ENCODE measurements at regions not wholly inside any gene's neighbourhood (a gene's known extent, or its start where the extent isn't known, plus 50 kb on each side); places are given as distances from the start of the nearest gene placed in this dataset.

DNA sequence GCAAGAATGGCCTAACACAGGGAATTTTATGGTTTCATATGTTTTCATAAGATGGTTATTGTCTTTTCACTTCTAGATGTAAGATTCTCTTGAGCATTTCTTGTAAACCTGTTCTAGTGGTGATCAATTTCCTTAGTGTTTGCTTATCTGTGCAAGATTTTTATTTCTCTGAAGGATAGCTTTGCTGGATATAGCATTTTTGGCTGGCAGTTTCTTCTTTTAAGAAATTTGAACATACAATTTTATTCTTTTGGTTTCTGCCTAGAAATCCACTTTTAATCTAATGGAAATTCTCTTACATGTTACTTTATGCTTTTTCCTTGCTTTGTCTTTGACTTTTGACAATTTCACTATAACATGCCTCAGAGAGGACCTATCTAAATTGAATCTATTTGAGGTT lies 276.5 kb upstream of the SFRP2 start:
- no peak overlapping the region for H3K27ac ChIP-seq (ENCODE audit: low read depth, low read length)
- H3K9ac ChIP-seq (ENCODE audit: low read depth in 1 of 2, low read length in 2 of 2): no peak overlapping the region
- peaks cover 10 to 23% of the 10 kb centered on the region in 2 donors for H3K9me3 ChIP-seq (ENCODE audit: control insufficient read depth in 1 of 2, low read length in 2 of 2)
- no peak overlapping the region for H3K4me3 ChIP-seq (ENCODE audit: low read depth in 1 of 2, low read length in 2 of 2)
- no peaks in the 10 kb centered on the region for H3K4me1 ChIP-seq (ENCODE audit: control insufficient read depth in 1 of 2, insufficient read depth in 2 of 2, low read length in 2 of 2)
- H3K36me3 ChIP-seq (ENCODE audit: control insufficient read depth in 1 of 2, insufficient read depth in 2 of 2, low read length in 2 of 2): no peaks in the 10 kb centered on the region
- no peaks in the 10 kb centered on the region for H3K27me3 ChIP-seq (ENCODE audit: control insufficient read depth in 1 of 2, insufficient read depth in 2 of 2, low read length in 2 of 2)

DNA sequence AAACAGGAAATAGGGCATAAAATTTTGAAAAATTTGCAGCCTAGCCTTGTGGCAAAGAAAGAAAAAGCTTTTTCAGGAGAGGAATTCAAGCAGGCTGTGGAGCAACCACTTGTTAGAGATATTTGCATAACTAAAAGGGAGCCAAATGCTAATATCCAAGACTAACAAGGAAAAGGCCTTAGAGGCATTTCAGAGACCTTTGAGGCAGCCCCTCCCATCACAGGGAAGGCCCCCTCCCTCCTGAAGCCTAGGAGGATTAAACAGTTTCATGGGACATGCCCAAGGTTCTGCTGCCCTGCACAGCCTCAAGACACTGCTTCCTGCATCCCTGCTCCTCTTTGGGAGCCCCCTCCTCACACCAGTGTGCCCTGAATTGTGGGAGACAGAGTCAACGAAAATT lies 275.4 kb upstream of the SFRP2 start:
- H3K4me1 ChIP-seq (ENCODE audit: control insufficient read depth in 1 of 2, insufficient read depth in 2 of 2, low read length in 2 of 2): no peaks in the 10 kb centered on the region
- no peak overlapping the region for H3K4me3 ChIP-seq (ENCODE audit: low read depth in 1 of 2, low read length in 2 of 2)
- peaks cover 14 to 23% of the 10 kb centered on the region in 2 donors for H3K9me3 ChIP-seq (ENCODE audit: control insufficient read depth in 1 of 2, low read length in 2 of 2)
- no peaks in the 10 kb centered on the region for H3K36me3 ChIP-seq (ENCODE audit: control insufficient read depth in 1 of 2, insufficient read depth in 2 of 2, low read length in 2 of 2)
- no peak overlapping the region for H3K27ac ChIP-seq (ENCODE audit: low read depth, low read length)
- no peaks in the 10 kb centered on the region for H3K27me3 ChIP-seq (ENCODE audit: control insufficient read depth in 1 of 2, insufficient read depth in 2 of 2, low read length in 2 of 2)
- no peak overlapping the region for H3K9ac ChIP-seq (ENCODE audit: low read depth in 1 of 2, low read length in 2 of 2)

- H3K9ac ChIP-seq (ENCODE audit: low read depth in 1 of 2, low read length in 2 of 2): no peak overlapping the region
- H3K27me3 ChIP-seq (ENCODE audit: control insufficient read depth in 1 of 2, insufficient read depth in 2 of 2, low read length in 2 of 2): no peaks in the 10 kb centered on the region
- peaks cover 2 to 5% of the 10 kb centered on the region in 2 donors for H3K9me3 ChIP-seq (ENCODE audit: control insufficient read depth in 1 of 2, low read length in 2 of 2)
- no peaks in the 10 kb centered on the region for H3K4me1 ChIP-seq (ENCODE audit: control insufficient read depth in 1 of 2, insufficient read depth in 2 of 2, low read length in 2 of 2)
- no peaks in the 10 kb centered on the region for H3K36me3 ChIP-seq (ENCODE audit: control insufficient read depth in 1 of 2, insufficient read depth in 2 of 2, low read length in 2 of 2)
- no peak overlapping the region for H3K4me3 ChIP-seq (ENCODE audit: low read depth in 1 of 2, low read length in 2 of 2)
- no peak overlapping the region for H3K27ac ChIP-seq (ENCODE audit: low read depth, low read length)
Observed at GRCh38 chr4:154049457-154050181, 260.7 kb upstream of the SFRP2 start.

GRCh38 chr4:154047733-154048132 lies 258.9 kb upstream of the SFRP2 start:
- no peaks in the 10 kb centered on the region for H3K9me3 ChIP-seq (ENCODE audit: control insufficient read depth in 1 of 2, low read length in 2 of 2)

GRCh38 chr4:154044742-154045485 lies 256.0 kb upstream of the SFRP2 start:
- Histone ChIP-seq H3K9me3 (ENCODE audit: control insufficient read depth in 1 of 2, low read length in 2 of 2) (no peaks in the 10 kb centered on the region), H3K27ac (ENCODE audit: low read depth, low read length) (no peak overlapping the region), H3K36me3 (ENCODE audit: control insufficient read depth in 1 of 2, insufficient read depth in 2 of 2, low read length in 2 of 2) (no peaks in the 10 kb centered on the region), H3K4me1 (ENCODE audit: control insufficient read depth in 1 of 2, insufficient read depth in 2 of 2, low read length in 2 of 2) (no peaks in the 10 kb centered on the region), H3K9ac (ENCODE audit: low read depth in 1 of 2, low read length in 2 of 2) (no peak overlapping the region), H3K27me3 (ENCODE audit: control insufficient read depth in 1 of 2, insufficient read depth in 2 of 2, low read length in 2 of 2) (no peaks in the 10 kb centered on the region), H3K4me3 (ENCODE audit: low read depth in 1 of 2, low read length in 2 of 2) (no peak overlapping the region)

More at GRCh38 chr4:154047733-154048132, 258.9 kb upstream of the SFRP2 start:
- no peak overlapping the region for H3K27ac ChIP-seq (ENCODE audit: low read depth, low read length)
- H3K4me3 ChIP-seq (ENCODE audit: low read depth in 1 of 2, low read length in 2 of 2): no peak overlapping the region
- H3K4me1 ChIP-seq (ENCODE audit: control insufficient read depth in 1 of 2, insufficient read depth in 2 of 2, low read length in 2 of 2): no peaks in the 10 kb centered on the region
- no peaks in the 10 kb centered on the region for H3K36me3 ChIP-seq (ENCODE audit: control insufficient read depth in 1 of 2, insufficient read depth in 2 of 2, low read length in 2 of 2)
- H3K27me3 ChIP-seq (ENCODE audit: control insufficient read depth in 1 of 2, insufficient read depth in 2 of 2, low read length in 2 of 2): no peaks in the 10 kb centered on the region
- no peak overlapping the region for H3K9ac ChIP-seq (ENCODE audit: low read depth in 1 of 2, low read length in 2 of 2)

DNA sequence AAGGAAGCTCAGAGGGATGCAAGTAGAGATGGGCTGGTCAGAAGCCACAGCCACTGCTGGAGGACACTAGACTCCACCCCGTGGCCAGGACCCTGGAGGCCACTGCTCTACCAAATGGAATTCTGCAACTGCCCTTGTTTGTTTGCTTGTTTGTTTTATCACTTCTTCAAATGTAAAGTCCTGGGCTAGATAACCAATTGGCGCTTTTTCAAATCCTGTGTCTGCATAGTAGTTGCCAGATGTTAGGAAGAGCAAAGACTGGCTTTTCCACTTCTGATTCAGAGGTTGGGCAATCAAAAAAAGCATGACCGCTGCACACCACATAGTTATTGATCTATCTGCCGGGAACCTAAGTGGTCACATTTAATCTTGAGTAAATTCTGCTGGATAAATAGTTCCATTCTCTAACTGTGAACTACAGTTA lies 255.2 kb upstream of the SFRP2 start:
- no peak overlapping the region for H3K27ac ChIP-seq (ENCODE audit: low read depth, low read length)
- no peak overlapping the region for H3K4me3 ChIP-seq (ENCODE audit: low read depth in 1 of 2, low read length in 2 of 2)
- H3K36me3 ChIP-seq (ENCODE audit: control insufficient read depth in 1 of 2, insufficient read depth in 2 of 2, low read length in 2 of 2): no peaks in the 10 kb centered on the region
- no peak overlapping the region for H3K9ac ChIP-seq (ENCODE audit: low read depth in 1 of 2, low read length in 2 of 2)
- no peaks in the 10 kb centered on the region for H3K9me3 ChIP-seq (ENCODE audit: control insufficient read depth in 1 of 2, low read length in 2 of 2)
- no peaks in the 10 kb centered on the region for H3K4me1 ChIP-seq (ENCODE audit: control insufficient read depth in 1 of 2, insufficient read depth in 2 of 2, low read length in 2 of 2)
- H3K27me3 ChIP-seq (ENCODE audit: control insufficient read depth in 1 of 2, insufficient read depth in 2 of 2, low read length in 2 of 2): no peaks in the 10 kb centered on the region

DNA sequence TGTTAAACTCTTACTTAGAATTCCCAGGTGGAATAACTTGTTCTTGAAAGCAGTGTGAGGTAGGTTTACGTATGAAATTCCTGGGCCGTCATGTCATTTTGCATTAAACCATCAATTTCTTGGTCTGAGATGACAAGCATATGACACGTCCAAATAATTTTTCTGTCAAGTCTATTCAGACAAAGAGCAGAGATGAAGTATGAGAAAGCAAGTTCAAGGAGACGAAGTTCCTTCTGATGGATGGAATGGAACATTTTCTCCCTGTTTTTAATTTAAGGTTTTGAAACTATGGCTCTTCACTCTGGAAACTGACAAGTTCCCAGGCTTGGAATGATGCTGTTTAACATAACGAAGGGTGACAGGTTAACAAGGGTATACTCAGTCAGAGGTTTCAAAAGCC lies 252.8 kb upstream of the SFRP2 start:
- Histone ChIP-seq H3K4me1 (ENCODE audit: control insufficient read depth in 1 of 2, insufficient read depth in 2 of 2, low read length in 2 of 2) (no peaks in the 10 kb centered on the region), H3K4me3 (ENCODE audit: low read depth in 1 of 2, low read length in 2 of 2) (no peak overlapping the region), H3K27ac (ENCODE audit: low read depth, low read length) (no peak overlapping the region)

GRCh38 chr4:154039435-154040343 lies 250.8 kb upstream of the SFRP2 start:
- no peak overlapping the region for H3K4me3 ChIP-seq (ENCODE audit: low read depth in 1 of 2, low read length in 2 of 2)
- no peaks in the 10 kb centered on the region for H3K9me3 ChIP-seq (ENCODE audit: control insufficient read depth in 1 of 2, low read length in 2 of 2)
- H3K9ac ChIP-seq (ENCODE audit: low read depth in 1 of 2, low read length in 2 of 2): no peak overlapping the region
- no peaks in the 10 kb centered on the region for H3K27me3 ChIP-seq (ENCODE audit: control insufficient read depth in 1 of 2, insufficient read depth in 2 of 2, low read length in 2 of 2)
- no peaks in the 10 kb centered on the region for H3K36me3 ChIP-seq (ENCODE audit: control insufficient read depth in 1 of 2, insufficient read depth in 2 of 2, low read length in 2 of 2)
- no peaks in the 10 kb centered on the region for H3K4me1 ChIP-seq (ENCODE audit: control insufficient read depth in 1 of 2, insufficient read depth in 2 of 2, low read length in 2 of 2)
- H3K27ac ChIP-seq (ENCODE audit: low read depth, low read length): no peak overlapping the region

More for the DNA sequence above, 252.8 kb upstream of the SFRP2 start:
- Histone ChIP-seq H3K9me3 (ENCODE audit: control insufficient read depth in 1 of 2, low read length in 2 of 2) (no peaks in the 10 kb centered on the region), H3K9ac (ENCODE audit: low read depth in 1 of 2, low read length in 2 of 2) (no peak overlapping the region), H3K36me3 (ENCODE audit: control insufficient read depth in 1 of 2, insufficient read depth in 2 of 2, low read length in 2 of 2) (no peaks in the 10 kb centered on the region), H3K27me3 (ENCODE audit: control insufficient read depth in 1 of 2, insufficient read depth in 2 of 2, low read length in 2 of 2) (no peaks in the 10 kb centered on the region)

DNA sequence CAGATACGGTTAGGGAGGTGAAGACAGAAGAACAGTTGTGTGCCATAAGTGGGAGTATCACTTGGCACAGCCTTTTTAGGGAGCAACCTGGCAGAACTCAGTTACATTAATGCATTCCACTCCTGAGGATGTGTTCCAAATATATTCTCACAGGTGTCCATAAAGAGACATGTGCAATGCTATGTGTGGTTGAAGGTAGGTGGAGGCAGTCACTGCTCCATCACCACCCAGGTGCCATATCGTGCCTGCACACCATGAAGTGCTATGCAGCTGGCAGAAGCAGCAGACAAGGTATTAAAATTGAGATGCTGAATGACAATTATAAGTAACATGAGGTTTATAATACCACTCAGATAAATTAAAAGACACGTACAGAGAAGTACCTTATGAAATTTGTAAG lies 248.0 kb upstream of the SFRP2 start:
- Histone ChIP-seq H3K9ac (ENCODE audit: low read depth in 1 of 2, low read length in 2 of 2) (no peak overlapping the region), H3K36me3 (ENCODE audit: control insufficient read depth in 1 of 2, insufficient read depth in 2 of 2, low read length in 2 of 2) (no peaks in the 10 kb centered on the region), H3K27ac (ENCODE audit: low read depth, low read length) (no peak overlapping the region), H3K4me3 (ENCODE audit: low read depth in 1 of 2, low read length in 2 of 2) (no peak overlapping the region), H3K27me3 (ENCODE audit: control insufficient read depth in 1 of 2, insufficient read depth in 2 of 2, low read length in 2 of 2) (no peaks in the 10 kb centered on the region), H3K4me1 (ENCODE audit: control insufficient read depth in 1 of 2, insufficient read depth in 2 of 2, low read length in 2 of 2) (no peaks in the 10 kb centered on the region), H3K9me3 (ENCODE audit: control insufficient read depth in 1 of 2, low read length in 2 of 2) (no peaks in the 10 kb centered on the region)

GRCh38 chr4:154035341-154035740 lies 246.5 kb upstream of the SFRP2 start:
- Histone ChIP-seq H3K27me3 (ENCODE audit: control insufficient read depth in 1 of 2, insufficient read depth in 2 of 2, low read length in 2 of 2) (no peaks in the 10 kb centered on the region), H3K9me3 (ENCODE audit: control insufficient read depth in 1 of 2, low read length in 2 of 2) (no peaks in the 10 kb centered on the region), H3K36me3 (ENCODE audit: control insufficient read depth in 1 of 2, insufficient read depth in 2 of 2, low read length in 2 of 2) (no peaks in the 10 kb centered on the region), H3K27ac (ENCODE audit: low read depth, low read length) (no peak overlapping the region), H3K4me1 (ENCODE audit: control insufficient read depth in 1 of 2, insufficient read depth in 2 of 2, low read length in 2 of 2) (no peaks in the 10 kb centered on the region), H3K4me3 (ENCODE audit: low read depth in 1 of 2, low read length in 2 of 2) (no peak overlapping the region), H3K9ac (ENCODE audit: low read depth in 1 of 2, low read length in 2 of 2) (no peak overlapping the region)
